GM19452 (cell line): ENCODE measurements at regions not wholly inside any gene's neighbourhood (a gene's known extent, or its start where the extent isn't known, plus 50 kb on each side); places are given as distances from the start of the nearest gene placed in this dataset.
"Not testable (repeated sequence)": the region's sequence is repeated elsewhere in the genome, so short reads cannot be mapped to it uniquely, and the experiment has no call there.

ENCODE experiments used
- ATAC-seq: cut with Tn5 transposase; IDR thresholded peaks from one replicate; pipeline ENCODE4 v1.9.1; 2021; ENCODE audit not compliant: unreplicated experiment

DNA sequence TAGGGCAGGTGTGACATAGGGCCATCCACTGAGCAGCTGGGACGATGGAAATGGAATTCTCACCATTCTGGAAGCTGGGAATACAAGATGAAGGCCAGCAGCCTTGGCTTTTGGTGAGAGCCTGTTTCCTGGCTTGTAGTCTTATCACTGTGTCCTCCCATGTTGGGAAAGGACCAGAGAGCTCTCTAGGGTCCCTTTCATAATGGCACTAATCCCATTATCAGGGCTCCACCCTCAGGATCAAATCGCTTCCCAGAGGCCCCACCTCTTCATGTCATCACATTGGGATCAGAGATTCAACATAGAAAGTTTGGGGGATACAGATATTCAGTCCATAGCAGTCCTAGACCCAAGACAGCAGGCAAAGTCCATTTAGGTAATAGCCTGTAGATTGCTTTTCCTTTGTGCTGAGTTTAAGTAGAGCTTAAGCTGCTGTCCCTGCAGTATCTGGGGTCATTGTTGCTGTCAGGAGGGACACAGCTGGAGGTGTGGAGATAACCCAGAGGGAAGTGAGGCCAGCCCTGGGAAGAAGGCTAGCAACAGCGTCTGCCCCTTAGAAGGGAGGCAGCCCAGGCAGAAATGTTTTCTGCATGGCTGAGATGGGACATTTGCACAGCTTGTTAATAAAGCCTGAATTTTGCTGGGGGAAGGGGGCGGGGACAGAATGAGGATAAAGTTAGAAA lies 136.5 kb upstream of the GPR12 start:
- no peak for ATAC-seq

- ATAC-seq: no peak
Measured at GRCh38 chr13:26895808-26896466, 135.4 kb upstream of the GPR12 start.

DNA sequence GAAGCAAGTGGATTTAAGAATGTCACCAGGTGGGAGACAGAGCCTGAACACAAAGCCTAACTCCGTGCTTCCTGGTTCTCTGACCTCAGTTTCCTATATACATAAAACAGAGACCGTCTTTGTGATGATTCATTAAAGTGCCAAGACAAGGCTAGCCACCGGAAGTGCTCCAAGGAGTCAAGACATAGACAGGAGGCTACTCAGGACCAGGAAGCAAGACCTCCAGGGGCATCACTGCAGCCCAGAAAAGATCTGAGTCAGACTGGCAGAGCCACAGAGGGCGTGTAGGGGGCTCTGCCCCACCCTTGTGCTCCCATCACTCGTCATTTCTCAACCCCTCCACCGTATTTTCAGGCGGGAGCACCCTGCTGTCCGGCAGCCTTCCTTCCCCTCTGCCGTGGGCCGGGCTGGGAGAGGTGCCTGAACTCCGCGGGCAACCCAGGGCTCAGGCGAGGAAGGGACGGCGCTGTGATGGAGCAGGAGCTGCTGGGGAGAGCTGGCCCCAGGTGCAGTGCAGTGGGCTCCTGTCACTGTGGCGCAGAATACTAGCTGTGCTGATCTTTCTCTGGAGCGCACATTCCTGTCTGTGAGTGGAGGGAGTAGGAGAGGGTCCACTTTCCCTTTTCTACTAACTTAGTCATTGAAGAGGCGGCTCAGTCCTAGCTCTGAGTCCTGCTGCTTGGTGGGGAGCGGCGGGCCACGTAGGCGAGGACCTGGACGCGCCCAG lies 134.7 kb upstream of the GPR12 start:
- ATAC-seq: no peak

DNA sequence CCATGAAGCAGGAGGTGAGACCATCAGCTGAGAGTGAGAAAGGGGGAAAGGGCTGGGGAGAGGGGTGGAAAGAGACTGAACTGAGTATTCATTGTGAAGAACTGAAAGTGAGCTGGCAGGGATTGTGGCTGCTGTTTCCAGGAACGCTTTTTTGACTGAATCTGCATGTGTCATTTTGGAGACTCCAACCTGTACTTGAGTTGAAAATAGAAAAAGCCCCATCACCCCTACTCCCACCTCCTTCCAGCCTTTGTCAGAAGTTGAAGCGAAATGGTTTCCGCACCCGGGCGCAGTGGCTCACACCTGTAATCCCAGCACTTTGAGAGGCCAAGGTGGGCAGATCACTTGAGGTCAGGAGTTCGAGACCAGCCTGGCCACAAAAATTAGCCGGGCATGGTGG lies 128.0 kb upstream of the GPR12 start:
- ATAC-seq: no peak

GRCh38 chr13:26887594-26887993 lies 127.0 kb upstream of the GPR12 start:
- no peak for ATAC-seq

DNA sequence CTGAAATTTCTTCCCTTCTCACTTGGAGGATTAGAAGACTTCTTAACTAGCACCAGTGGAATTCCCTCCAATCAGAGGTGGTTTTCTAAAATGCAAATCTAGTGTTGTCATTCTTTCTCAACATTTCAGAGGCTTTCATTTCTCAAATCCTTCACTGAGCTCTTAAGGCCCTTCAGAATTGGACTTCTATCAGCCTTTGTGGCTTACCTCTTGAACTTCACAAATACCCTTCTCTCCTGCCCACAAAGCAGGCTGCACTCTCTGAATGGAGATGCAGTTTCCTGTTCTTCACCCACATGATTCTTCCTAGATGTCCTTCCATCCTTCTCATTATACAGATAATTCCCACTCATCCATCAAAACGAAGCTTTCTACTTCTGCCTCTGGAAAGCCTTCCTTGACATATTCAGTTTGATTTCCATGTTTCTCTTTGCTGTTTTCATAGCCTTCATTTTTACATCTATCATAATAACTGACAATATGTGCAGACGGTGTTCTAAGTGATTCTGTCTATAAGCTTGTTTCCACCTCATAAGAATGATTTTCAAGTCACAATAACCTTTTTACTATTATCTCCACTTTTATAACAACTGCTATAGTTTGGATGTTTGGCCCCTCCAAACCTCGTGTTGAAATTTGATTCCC lies 123.1 kb upstream of the GPR12 start:
- ATAC-seq: no peak

DNA sequence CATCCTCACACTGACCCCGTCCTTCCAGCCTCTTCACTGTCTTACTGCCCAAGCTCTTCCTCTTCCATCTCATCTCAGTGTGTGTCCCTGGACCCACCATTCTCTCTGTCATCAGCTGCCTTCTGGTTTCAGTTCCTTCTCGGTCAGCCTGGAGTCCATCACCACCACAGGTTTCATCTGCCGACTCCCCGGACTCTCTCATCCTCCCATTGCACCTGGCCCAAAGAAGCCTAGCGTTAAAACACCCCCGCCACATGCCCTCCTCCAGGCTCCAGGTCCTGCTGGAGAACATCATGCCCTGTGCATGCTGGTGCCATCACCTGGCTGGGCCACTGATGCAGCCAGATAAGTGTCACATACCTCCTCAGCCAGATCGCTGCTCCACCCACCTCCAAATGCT lies 122.1 kb upstream of the GPR12 start:
- no peak for ATAC-seq

- no peak for ATAC-seq
Measured at GRCh38 chr13:26881154-26881553, 120.6 kb upstream of the GPR12 start.

DNA sequence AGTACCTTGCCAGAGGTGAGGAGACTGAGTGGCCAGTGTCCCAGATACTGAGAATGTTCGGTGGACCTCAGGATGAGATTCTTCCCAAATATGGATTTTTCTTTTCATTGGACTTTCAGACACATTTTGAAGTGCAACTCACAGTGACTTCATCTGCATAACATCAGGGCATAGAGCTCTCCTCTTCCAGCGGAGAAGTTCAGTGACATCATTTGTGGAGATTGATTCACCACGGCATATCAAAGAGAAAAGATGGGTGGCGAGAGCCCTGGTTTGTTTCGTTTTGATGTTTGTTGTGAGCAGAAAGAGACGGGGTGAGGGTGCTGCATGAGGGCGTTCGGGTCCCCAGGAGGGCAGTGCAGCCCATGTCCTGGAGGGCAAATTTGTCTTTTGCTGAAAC lies 120.1 kb upstream of the GPR12 start:
- ATAC-seq: no peak

DNA sequence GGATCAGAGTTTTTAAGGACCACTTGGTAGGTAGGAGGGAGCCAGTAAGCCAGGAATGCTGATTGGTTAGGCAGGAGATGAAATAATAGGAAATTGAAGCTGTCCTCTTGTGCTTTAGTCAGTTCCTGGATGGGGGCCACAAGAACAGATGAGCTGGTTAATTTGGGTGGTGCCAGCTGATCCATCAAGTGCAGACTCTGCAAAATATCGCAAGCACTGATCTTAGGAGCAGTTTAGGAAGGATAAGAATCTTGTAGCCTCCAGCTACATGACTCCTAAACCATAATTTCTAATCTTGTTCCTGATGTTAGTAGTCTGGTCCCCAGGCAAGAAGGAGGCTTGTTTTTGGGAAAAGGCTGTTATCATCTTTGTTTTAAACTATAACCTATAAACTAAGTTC lies 117.9 kb upstream of the GPR12 start:
- no peak for ATAC-seq

DNA sequence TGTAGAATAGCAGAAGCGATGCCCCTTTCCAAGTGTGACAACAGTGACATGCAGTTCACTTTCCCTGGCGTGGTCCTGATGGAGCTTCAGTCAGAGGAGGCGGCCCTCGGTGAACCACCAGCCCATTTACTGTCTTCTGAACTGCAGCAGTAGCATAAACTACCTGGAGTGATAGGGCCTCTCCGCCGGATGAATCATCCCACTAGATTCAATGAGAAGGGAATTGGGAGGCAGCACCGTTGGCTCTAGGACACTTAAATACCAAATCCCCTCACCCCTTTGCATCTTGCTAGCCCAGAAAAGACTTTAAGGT lies 112.8 kb upstream of the GPR12 start:
- ATAC-seq: no peak

DNA sequence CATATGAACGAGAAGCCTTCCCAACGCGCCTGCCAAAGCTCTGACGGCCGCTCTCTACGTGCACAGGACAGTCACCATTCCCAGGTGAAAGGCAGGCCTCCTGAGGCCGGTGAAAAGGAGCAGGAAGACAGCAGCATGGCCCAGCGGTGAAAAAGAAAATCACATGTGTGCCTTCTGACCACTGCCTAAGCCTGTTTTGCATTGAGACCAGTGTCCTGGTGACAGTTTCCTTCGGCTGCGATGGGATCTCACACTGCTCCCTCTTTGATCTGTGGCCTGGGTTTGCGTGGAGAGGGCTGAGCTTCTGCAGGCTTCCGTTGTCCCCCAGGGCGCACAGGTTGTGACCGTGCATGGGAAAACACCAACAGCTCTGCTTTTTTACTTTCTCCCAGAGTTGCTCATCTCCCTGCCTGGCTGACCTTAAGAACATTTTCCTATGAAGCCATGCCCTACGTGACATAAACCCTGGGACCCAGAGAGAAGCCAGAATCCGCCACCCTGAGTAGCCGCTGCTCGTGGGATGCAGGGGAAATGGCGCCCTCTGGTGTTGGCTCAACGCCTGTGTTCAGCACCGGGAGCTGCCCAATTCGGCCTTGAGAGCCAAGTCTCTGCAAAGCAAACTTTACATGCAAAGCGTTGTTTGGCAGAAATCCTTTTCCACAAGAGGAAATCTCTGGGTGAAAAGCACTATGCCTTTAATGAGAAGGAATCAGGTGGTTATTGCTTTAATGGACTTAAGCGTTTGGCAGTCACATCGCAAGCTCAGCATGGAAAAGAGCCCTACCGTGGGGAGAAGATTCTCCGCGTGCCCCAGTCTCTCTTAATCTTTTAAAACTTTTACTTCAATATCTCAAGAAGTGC lies 112.2 kb upstream of the GPR12 start:
- ATAC-seq: no peak

- ATAC-seq: no peak
Measured at GRCh38 chr13:26867451-26868091, 107.0 kb upstream of the GPR12 start.

- no peak for ATAC-seq
Measured at GRCh38 chr13:26864576-26864975, 104.0 kb upstream of the GPR12 start.

DNA sequence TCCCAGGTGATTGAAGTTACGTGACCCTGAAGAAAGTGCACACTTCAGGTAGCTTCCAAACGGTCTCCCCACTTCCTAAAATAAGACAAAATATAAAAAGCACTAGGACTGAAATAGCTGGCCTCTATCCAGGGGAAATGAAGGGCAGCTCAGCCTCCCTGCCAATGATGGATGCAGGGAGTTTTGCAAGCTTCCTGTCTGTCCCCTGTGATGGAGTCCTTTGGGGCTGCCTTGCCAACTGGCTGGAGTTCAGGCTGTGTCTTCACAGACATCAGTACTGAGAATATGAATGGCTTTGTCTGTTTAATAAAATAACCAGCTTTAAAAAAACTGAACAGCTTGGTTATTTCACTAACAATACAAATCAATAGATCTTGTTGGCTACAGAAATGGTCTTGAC lies 101.4 kb upstream of the GPR12 start:
- ATAC-seq: no peak

- no peak for ATAC-seq
Measured at GRCh38 chr13:26855921-26856320, 95.3 kb upstream of the GPR12 start.

GRCh38 chr13:26855071-26855470 lies 94.5 kb upstream of the GPR12 start:
- no peak for ATAC-seq

DNA sequence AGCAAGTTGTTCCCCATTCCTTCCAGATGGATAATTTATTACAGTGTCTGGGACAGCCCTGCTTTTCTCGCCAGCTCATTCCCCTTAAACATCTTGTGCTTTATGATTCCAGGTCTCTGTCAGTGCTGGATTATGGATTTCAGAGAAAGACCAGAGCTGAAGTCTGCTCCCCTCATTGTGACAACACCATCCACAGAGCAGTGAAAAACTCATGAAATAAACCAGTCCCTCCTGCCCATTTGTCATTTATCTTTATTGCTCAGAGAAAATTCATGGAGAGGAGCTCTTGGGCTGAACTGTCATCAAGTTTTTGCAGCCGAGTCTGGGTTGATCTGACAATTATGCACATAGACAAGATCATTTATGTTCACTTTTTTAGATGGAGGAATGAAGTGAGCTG lies 92.7 kb upstream of the GPR12 start:
- ATAC-seq: no peak

GRCh38 chr13:26847281-26847680 lies 86.7 kb upstream of the GPR12 start:
- no peak for ATAC-seq

DNA sequence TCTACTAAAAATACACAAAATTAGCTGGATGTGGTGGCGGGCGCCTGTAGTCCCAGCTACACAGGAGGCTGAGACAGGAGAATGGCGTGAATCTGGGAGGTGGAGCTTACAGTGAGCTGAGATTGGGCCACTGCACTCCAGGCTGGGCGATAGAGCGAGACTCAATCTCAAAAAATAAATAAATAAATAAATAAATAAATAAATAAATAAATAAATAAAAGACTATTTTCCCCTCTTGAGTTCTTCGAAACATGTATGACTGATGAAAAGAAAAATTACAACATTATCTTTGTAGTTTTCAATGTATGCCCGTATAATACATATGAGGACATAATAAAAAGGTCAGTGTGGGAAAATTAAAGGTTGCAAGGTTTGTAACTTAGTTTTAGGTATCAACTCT lies 84.5 kb upstream of the GPR12 start:
- not testable (repeated sequence) for ATAC-seq

DNA sequence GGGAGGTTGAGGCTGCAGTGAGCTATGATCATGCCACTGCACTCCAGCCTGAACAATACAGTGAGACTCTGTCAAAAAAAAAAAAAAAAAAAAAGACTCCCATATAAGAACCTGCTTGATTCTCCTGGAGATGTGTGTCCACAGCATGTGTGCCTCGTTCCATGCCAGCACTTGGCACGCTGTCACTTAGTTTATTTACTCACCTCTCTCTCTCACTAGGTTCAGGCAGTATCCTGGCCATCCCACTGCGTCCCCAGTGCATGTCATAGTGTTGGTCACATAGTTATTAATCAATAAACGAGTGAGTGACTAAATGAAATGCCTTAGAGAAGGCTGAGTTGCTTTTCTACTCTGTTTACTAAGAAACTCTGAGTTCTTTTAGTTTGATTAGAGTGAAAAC lies 79.1 kb upstream of the GPR12 start:
- no peak for ATAC-seq
